ENCODE measurements at regions not wholly inside any gene's neighbourhood (a gene's known extent, or its start where the extent isn't known, plus 50 kb on each side); places are given as distances from the start of the nearest gene placed in this dataset.
A peak's percentile ranks its signal among the peaks of the same experiment; 100 is the strongest.

DNA sequence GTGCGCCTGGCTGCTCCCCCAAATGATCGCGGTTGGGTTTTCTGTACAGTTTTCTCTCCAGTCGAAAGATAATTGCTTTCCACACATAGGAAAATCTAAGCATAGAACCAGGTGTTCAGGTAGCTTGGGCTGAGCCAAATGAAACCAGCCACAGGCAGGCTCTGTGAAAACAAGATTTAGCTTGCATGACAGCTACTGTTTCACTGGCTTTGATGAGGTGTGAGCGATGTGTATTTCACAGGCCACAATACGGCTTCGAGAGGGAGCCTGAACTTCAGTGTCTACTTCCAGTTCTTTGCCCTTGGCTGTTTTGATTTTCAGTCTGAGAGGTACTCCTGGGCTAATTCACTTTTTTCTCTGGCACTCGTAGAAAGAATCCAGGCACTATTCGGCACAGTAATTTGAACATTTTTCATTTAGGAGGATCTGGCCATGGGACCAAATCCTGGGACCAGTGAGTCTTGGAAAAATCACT is 110.5 kb downstream of the JCAD start:
- H4K20me1 ChIP-seq (ENCODE audit: control insufficient read depth, extremely low read depth, insufficient read depth, low read length), result no peaks in the 10 kb centered on the region
- H3K9ac ChIP-seq (ENCODE audit: insufficient read depth, low read length), result peak overlapping the region; percentile 32
- H3K79me2 ChIP-seq (ENCODE audit: control insufficient read depth, insufficient read depth, low read length), result no peaks in the 10 kb centered on the region
- TF ChIP-seq EZH2 (IDR thresholded peaks at IDR 0.05; ENCODE audit: low read length, missing control alignments), result no peak
- TF ChIP-seq, protein P1, sequence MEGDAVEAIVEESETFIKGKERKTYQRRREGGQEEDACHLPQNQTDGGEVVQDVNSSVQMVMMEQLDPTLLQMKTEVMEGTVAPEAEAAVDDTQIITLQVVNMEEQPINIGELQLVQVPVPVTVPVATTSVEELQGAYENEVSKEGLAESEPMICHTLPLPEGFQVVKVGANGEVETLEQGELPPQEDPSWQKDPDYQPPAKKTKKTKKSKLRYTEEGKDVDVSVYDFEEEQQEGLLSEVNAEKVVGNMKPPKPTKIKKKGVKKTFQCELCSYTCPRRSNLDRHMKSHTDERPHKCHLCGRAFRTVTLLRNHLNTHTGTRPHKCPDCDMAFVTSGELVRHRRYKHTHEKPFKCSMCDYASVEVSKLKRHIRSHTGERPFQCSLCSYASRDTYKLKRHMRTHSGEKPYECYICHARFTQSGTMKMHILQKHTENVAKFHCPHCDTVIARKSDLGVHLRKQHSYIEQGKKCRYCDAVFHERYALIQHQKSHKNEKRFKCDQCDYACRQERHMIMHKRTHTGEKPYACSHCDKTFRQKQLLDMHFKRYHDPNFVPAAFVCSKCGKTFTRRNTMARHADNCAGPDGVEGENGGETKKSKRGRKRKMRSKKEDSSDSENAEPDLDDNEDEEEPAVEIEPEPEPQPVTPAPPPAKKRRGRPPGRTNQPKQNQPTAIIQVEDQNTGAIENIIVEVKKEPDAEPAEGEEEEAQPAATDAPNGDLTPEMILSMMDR (conservative IDR thresholded peaks at IDR 0.05 in 1 of 2, IDR thresholded peaks at IDR 0.05 in 1 of 2; ENCODE audit: low read depth in 1 of 2, low read length in 2 of 2), result no peak
- H3K27ac ChIP-seq (ENCODE audit: insufficient read depth, low read length), result peak overlapping the region; percentile 84
- no peaks in the 10 kb centered on the region for H3K9me3 ChIP-seq (ENCODE audit: control insufficient read depth, insufficient read depth, low read depth, low read length)
- H3K36me3 ChIP-seq (ENCODE audit: control insufficient read depth, insufficient read depth, low read length), result no peaks in the 10 kb centered on the region
- no peaks in the 10 kb centered on the region for H3K27me3 ChIP-seq (ENCODE audit: control insufficient read depth, insufficient read depth, low read length)
- H3K4me2 ChIP-seq (ENCODE audit: extremely low read depth, insufficient read depth, low read length), result peak overlapping the region; percentile 72
- DNase-seq (ENCODE audit: low read depth in 2 of 2), result no peak
- no peak overlapping the region for H2AFZ ChIP-seq (ENCODE audit: low read length)
- H3K4me1 ChIP-seq (ENCODE audit: control insufficient read depth, extremely low read depth, insufficient read depth, low read length), result peaks cover 37% of the 10 kb centered on the region
- H3K4me3 ChIP-seq (replicated peaks in 1 of 4; ENCODE audit: control extremely low read depth in 1 of 4, insufficient read depth in 1 of 4, low read depth in 3 of 4, low read length in 4 of 4), result peak overlapping the region in 2 of 4 experiments; percentile 5 to 13

DNA sequence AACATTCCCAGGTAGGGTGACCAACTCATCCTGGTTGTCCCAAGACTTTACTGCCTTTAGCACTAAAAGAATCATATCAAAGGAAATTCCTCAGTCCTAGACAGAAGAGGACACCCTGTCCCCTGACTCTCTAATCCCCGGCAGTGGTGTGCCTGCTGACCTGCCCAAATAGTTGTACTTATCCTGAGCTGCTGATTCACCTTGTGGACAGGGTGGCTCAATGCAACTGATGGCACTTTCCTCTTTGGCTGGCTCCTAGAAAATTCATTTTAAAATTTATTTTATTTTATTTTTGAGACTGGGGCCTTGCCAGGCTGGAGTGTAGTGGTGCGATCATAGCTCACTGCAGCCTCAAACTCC is 111.7 kb downstream of the JCAD start:
- Histone ChIP-seq H3K4me3 (replicated peaks in 1 of 4; ENCODE audit: control extremely low read depth in 1 of 4, insufficient read depth in 1 of 4, low read depth in 3 of 4, low read length in 4 of 4) (no peak overlapping the region), H3K4me2 (ENCODE audit: extremely low read depth, insufficient read depth, low read length) (no peak overlapping the region), H2AFZ (ENCODE audit: low read length) (no peak overlapping the region), H4K20me1 (ENCODE audit: control insufficient read depth, extremely low read depth, insufficient read depth, low read length) (no peaks in the 10 kb centered on the region), H3K27me3 (ENCODE audit: control insufficient read depth, insufficient read depth, low read length) (no peaks in the 10 kb centered on the region), H3K9me3 (ENCODE audit: control insufficient read depth, insufficient read depth, low read depth, low read length) (no peaks in the 10 kb centered on the region), H3K79me2 (ENCODE audit: control insufficient read depth, insufficient read depth, low read length) (no peaks in the 10 kb centered on the region), H3K27ac (ENCODE audit: insufficient read depth, low read length) (no peak overlapping the region), H3K9ac (ENCODE audit: insufficient read depth, low read length) (no peak overlapping the region), H3K4me1 (ENCODE audit: control insufficient read depth, extremely low read depth, insufficient read depth, low read length) (peaks cover 37% of the 10 kb centered on the region), H3K36me3 (ENCODE audit: control insufficient read depth, insufficient read depth, low read length) (no peaks in the 10 kb centered on the region)
- no peak for DNase-seq (ENCODE audit: low read depth in 2 of 2)
- TF ChIP-seq, protein P1 (conservative IDR thresholded peaks at IDR 0.05 in 1 of 2, IDR thresholded peaks at IDR 0.05 in 1 of 2; ENCODE audit: low read depth in 1 of 2, low read length in 2 of 2), result no peak

GRCh38 chr10:29946953-29947700 is 112.3 kb downstream of the JCAD start:
- peak; percentile 92 to 95 for DNase-seq (ENCODE audit: low read depth in 2 of 2)
- Histone ChIP-seq H3K36me3 (ENCODE audit: control insufficient read depth, insufficient read depth, low read length) (no peaks in the 10 kb centered on the region), H3K9ac (ENCODE audit: insufficient read depth, low read length) (no peak overlapping the region), H3K9me3 (ENCODE audit: control insufficient read depth, insufficient read depth, low read depth, low read length) (no peaks in the 10 kb centered on the region), H3K4me1 (ENCODE audit: control insufficient read depth, extremely low read depth, insufficient read depth, low read length) (peaks cover 37% of the 10 kb centered on the region), H3K27ac (ENCODE audit: insufficient read depth, low read length) (no peak overlapping the region), H4K20me1 (ENCODE audit: control insufficient read depth, extremely low read depth, insufficient read depth, low read length) (no peaks in the 10 kb centered on the region), H3K27me3 (ENCODE audit: control insufficient read depth, insufficient read depth, low read length) (no peaks in the 10 kb centered on the region), H2AFZ (ENCODE audit: low read length) (no peak overlapping the region), H3K79me2 (ENCODE audit: control insufficient read depth, insufficient read depth, low read length) (no peaks in the 10 kb centered on the region), H3K4me2 (ENCODE audit: extremely low read depth, insufficient read depth, low read length) (peak overlapping the region; percentile 20), H3K4me3 (replicated peaks in 1 of 4; ENCODE audit: control extremely low read depth in 1 of 4, insufficient read depth in 1 of 4, low read depth in 3 of 4, low read length in 4 of 4) (no peak overlapping the region)
- no peak for TF ChIP-seq EZH2 (IDR thresholded peaks at IDR 0.05; ENCODE audit: low read length, missing control alignments)
- TF ChIP-seq, protein P1 (conservative IDR thresholded peaks at IDR 0.05 in 1 of 2, IDR thresholded peaks at IDR 0.05 in 1 of 2; ENCODE audit: low read depth in 1 of 2, low read length in 2 of 2), result no peak

Measured in fibroblast of lung (primary cell).